ENCODE measurements at regions not wholly inside any gene's neighbourhood (a gene's known extent, or its start where the extent isn't known, plus 50 kb on each side); places are given as distances from the start of the nearest gene placed in this dataset.

GRCh38 chr1:221069986-221070385 is 190.7 kb downstream of the HLX start:
- TF ChIP-seq EZH2phosphoT487 (IDR thresholded peaks at IDR 0.05; ENCODE audit: borderline replicate concordance, low read depth, low read length) (no peak), CTCF (conservative IDR thresholded peaks at IDR 0.05; ENCODE audit: low read length) (no peak)
